Epithelial cell of prostate (primary cell): ENCODE measurements at regions not wholly inside any gene's neighbourhood (a gene's known extent, or its start where the extent isn't known, plus 50 kb on each side); places are given as distances from the start of the nearest gene placed in this dataset.
A peak's percentile ranks its signal among the peaks of the same experiment; 100 is the strongest.

Experiments
- DNase-seq: peaks from one replicate; pipeline ENCODE4 v3.0.0-alpha.2; 2011; ENCODE audit warnings: low read depth, low spot score
- H3K27ac ChIP-seq: fragments of 450-650 bp; 2 replicates; pipeline ENCODE4 v1.5.1; 2017; ENCODE audit warnings: mild to moderate bottlenecking

DNA sequence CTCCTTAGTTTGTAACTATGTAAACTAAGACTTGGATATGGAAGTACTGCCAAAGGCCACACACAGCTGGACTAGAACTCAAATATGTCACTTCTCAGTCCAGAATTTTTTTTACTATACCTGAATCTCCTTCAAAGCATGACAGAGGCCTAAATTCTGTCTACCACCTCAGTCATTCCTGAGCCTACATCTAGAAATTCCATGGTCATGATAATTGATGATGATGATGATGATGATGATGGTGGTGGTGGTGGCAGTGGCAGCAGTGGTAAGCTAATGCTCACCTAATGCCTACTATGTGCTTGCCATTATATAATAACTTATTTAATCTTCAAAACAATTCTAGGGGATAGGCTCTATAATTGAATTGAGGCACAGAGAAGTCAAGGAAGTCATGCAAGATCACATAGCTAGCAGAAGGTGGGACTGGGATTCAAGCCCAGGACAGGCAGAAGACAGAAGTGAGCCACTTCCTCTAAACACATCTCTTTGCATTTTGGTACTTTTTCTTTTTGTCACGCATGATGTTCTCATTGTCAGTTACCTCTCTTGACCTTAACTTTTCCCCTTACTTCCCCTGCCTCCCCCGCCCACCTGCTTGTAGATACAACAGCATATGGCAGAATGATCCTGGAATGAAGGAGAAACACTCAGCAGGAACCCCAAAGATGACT, 539.3 kb downstream of the TNS1 start:
- no peak overlapping the region for H3K27ac ChIP-seq
- no peak for DNase-seq

- no peak overlapping the region for H3K27ac ChIP-seq
- no peak for DNase-seq
Measured at GRCh38 chr2:217462121-217462520, 540.7 kb downstream of the TNS1 start.

GRCh38 chr2:217461674-217462073, 541.1 kb downstream of the TNS1 start:
- no peak overlapping the region for H3K27ac ChIP-seq
- DNase-seq: no peak

DNA sequence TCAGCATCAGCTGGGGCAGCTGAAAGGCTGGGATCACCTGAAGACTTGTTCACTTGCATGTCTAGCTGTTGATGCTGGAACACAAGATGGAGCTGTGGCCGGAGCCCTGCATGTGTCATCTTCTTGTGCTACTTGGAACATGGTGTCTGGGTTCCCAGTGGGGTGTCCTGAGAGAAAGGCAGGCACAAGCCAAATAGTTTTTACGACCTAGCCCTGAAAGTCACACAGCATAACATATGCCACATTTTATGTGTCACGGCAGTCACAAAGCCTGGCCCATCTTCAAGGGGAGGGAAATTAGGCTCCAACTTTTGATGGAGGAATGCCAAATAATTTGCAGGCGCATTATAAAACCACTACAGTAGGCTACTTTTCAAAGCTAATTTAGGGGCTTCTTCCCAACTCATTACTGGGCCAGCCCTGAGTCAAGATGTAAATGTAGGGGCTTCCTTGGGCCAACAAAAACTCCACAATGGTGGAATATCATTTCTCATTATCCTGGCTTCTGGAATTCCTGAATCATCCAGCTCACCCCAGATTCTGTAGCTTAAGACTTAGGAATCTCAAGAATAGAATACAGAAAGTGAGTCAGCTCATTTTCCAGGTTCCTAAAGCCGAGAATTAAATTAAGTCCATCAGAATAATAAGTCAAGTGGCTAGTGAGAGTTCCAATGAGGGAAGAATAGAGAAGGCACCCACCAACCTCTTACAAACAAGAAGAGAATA, 543.0 kb downstream of the TNS1 start:
- H3K27ac ChIP-seq: no peak overlapping the region
- DNase-seq: no peak

- H3K27ac ChIP-seq: no peak overlapping the region
- DNase-seq: no peak
Measured at GRCh38 chr2:217459016-217459415, 543.8 kb downstream of the TNS1 start.

DNA sequence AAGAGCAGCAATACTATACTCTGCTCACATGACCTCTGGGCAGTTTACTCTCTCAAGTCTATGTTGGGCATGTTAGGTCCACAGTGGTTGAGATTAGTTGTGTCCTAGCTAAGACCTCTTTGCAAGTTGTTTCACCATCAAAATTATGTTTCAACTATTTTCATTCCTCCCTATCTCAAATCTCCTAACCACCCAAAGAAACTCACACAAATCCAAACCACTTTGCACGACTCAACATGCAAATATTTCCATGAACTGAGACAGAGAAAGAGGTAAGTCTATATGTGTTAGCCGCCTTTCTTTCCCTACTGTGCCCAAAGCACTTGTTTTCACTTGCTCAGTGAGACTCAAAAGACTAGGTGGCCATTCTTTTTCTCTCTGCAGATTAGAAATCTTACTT, 546.8 kb downstream of the TNS1 start:
- no peak for DNase-seq
- no peak overlapping the region for H3K27ac ChIP-seq

DNA sequence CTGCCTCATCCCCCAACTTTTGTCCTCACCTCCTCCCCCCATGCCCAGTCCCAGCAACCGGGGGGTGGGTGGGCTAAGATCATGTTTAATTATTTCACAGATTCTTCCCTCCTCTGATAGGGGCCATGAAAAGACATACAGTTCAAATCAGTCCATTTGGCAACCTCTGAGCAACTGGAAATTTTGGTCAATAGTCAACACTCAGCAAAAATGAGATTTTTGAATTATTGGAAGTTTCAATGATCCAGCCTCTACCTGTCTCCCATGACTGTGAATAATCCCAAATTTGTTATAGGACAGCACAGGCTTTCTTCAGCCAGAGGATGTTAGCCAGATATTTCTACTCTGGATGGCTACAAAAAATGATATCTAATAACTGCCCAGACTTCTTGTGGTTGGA, 549.9 kb downstream of the TNS1 start:
- no peak for DNase-seq
- H3K27ac ChIP-seq: no peak overlapping the region

- DNase-seq: no peak
Measured at GRCh38 chr2:217451666-217452065, 551.1 kb downstream of the TNS1 start.

DNA sequence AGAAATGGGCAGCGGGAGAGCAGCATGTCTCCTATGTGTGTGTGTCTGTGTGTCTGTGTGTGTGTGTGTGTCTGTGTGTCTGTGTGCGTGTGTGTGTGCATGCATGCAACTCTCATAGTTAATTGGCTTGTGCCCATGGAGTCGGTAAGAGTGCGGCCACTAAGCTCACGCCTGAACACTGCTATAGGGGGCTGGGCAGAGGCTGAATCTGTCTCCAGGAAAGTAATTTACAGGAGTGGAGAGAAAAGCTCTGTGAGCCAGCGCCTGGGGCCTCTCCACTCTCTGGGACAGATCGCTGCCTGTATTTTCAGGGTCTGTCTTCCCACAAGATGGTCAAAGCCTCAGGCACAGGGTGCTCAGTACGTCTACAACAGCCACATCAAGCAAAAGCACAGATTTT, 553.4 kb downstream of the TNS1 start:
- H3K27ac ChIP-seq: no peak overlapping the region
- no peak for DNase-seq

More at GRCh38 chr2:217451666-217452065, 551.1 kb downstream of the TNS1 start:
- H3K27ac ChIP-seq: no peak overlapping the region

DNA sequence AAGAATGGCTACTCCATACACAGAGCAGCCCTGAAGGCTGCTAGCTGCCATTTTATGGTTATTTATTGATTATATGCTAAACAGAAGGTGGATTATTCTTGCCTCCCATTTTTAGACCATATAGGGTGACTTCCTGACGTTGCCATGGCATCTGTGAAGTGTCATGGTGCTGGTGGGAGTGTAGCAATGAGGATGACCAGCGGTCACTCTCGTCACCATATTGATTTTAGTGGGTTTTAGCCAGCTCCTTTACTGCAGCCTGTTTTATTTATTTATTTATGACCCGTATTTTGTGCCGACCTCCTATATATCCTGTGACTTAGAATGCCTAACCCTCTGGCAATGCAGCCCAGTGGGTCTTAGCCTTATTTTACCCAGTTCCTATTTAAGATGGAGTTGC, 553.9 kb downstream of the TNS1 start:
- DNase-seq: no peak
- H3K27ac ChIP-seq: no peak overlapping the region

DNA sequence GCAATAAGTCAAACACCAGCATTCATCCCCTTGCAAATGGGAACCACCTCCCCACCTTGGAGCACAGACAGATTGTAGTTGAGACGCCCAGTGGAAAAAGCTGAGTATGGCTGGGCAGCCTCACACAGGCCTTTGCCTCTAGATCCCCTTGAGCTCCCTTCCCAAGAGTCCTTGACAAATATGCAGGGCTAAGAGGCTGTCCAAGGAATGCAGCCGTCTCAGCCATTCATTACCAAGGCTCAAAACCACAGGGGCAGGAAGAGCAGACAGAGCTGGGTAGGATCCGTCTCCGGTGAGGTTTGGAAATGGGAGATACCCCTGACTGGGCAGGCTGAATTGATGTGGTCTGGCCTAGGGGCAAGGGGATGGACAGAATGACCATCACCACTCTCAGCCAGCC, 557.1 kb downstream of the TNS1 start:
- no peak for DNase-seq
- no peak overlapping the region for H3K27ac ChIP-seq

DNA sequence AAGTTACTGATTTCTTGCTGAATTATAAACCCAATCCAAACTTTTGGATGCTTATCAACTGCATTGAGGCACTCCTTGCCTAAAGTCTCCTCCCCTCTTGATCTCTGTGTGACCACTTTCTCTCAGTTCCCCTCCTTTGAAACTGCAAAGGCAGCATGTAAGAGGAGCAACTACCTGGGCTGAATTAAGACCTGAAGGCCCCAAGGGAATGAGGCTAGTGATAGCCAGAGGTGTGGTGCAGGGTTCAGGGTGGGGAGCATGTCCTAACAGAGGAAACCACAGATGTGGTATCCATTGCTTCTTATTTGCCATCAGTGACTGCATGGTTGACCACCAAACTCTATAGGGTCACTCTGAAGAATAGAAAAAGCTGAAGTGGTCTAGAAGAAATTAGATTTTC, 557.9 kb downstream of the TNS1 start:
- no peak for DNase-seq
- H3K27ac ChIP-seq: no peak overlapping the region

DNA sequence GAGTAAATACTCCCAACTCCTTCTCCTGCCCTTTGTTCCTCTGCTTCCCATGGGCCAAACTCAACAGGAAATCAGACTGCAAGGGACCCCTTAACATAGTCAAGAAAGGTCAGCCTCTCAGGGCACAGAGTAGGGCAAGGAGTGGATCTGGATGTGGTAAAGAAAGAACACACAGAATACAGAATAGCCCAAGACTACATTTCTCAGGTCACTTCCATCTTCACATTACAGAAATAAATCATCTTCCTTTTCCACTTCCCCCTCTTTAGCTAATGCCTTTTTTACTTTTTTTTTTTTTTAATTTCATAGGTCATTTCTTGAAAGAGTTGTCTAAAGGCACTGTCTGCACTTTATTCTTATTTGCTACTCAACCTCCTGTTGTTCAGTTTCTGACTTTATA, 558.3 kb downstream of the TNS1 start:
- no peak for DNase-seq
- no peak overlapping the region for H3K27ac ChIP-seq

GRCh38 chr2:217443601-217444000, 559.2 kb downstream of the TNS1 start:
- DNase-seq: no peak
- no peak overlapping the region for H3K27ac ChIP-seq

DNA sequence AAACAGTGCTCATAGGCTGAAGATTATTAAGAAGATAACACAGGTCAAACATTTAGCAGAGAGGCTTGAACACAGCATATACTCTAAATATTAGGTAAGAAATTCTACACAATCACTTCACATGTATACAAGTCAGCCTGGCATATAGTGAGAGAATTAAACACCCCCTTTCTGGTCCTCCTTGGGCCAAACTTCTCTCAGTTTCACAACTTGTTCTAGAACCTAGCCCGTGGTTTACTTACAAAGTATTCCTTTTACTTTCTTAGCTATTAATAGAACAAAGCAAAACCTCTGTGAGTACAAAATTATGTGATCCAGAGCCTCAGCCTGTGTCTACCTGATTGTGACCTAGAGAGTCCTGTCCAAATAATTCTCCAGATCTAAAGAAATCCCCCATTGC, 562.8 kb downstream of the TNS1 start:
- H3K27ac ChIP-seq: no peak overlapping the region
- DNase-seq: no peak

- no peak for DNase-seq
- H3K27ac ChIP-seq: no peak overlapping the region
Measured at GRCh38 chr2:217438821-217439220, 564.0 kb downstream of the TNS1 start.

DNA sequence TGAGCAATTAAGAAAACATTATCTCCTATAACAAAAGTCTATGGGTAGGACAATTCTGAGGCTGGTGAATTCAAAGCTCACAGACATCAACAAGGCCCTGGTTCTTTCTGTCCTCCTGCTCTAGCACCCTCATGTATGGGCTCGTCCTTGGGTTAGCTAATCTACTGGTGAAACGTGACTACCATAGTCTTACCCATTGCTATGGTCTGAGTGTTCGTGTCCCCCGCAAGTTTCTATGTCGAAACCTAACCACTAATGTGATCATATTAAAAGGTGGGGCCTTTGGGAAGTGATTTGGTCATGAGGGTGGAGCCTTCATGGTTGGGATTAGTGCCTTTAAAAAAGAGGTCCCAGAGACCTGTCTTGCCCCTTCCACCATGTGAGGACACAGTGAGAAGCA, 564.7 kb downstream of the TNS1 start:
- H3K27ac ChIP-seq: no peak overlapping the region
- no peak for DNase-seq

DNA sequence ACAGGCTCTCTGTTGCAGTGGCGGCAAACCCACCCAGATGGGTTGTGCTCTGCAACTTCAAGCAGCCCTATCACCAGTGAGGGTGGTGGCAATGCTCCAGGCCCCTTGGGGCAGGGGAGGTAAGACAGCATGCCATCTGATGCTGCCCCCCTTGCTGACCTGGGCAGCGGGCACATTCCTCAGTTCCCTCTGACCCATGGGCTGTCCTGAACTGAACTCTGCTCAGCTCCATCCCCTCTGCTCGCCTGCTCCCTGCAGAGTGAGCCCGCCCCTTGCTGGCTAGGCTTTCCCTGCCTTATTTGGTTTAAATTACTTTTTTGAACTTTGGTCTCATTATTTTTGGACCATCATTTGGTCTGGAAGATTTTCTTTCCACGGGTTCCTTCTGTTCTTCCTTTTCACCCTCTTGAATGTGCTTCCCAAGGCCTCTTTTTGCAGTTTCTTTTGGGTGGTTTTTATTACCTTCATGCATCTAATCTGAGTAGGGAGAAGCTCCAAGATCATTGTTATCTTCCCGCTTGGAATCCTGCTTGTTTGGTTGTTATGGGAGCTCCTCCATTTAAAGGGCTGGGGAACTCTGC, 565.4 kb downstream of the TNS1 start:
- no peak overlapping the region for H3K27ac ChIP-seq
- no peak for DNase-seq

DNA sequence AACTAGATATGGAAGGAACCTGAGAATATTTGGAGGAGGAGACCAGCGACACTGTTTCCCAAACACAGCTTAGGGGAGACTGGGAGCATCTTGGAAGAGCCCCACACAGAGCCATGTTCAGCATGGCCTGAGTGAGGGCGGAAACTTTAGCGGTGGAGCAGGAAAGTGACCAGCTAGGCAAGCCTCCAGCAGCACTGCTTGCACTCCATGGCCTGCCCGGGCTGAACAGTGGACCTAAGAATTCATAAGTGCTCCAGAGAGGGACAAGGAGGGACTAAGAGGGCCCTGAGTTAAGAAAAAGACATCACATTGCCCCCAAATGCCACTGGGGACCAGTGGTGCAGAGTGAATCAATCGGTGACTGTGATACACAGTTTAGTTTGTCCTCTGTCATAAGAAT, 566.4 kb downstream of the TNS1 start:
- H3K27ac ChIP-seq: no peak overlapping the region
- DNase-seq: no peak

DNA sequence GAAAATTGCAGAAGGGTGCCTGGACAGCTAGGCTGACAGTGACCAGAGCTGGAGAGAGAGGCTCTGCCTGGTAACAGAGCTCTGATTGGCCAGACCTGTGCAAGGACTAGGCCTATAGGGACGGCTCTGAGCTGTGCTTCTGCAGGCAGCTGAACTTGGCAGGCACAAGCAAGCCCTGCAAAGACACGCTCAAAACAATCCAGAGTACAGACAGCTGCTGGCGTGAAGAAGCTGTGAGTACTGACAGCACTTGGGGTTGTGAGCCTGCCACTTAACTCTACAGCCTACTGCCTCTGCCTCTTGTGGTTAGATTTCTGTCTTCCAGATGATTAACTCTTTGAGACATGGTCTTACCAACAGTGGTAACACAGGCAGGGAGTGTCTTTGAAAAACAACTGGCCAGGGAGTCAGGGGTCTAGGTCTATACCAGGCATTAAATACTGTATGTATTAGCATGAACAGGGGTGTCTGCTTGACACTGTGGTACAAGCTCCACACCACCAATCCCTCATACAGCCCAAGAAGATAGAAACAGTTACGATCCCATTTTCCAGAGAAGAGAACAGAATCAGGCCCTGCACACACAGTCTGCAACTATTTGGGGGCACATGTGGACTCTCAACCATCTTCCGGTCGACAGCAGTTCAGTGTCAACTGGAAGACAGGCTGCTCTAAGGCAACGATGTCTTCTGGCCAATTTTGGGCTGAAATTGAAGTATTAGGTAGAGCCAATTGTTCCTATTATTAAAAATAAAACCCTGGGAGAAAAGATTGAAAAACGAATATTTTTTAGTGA, 568.4 kb downstream of the TNS1 start:
- peak; percentile 87 for DNase-seq
- no peak overlapping the region for H3K27ac ChIP-seq

- no peak overlapping the region for H3K27ac ChIP-seq
- DNase-seq: no peak
Measured at GRCh38 chr2:217433522-217433921, 569.3 kb downstream of the TNS1 start.
